GM21737 (cell line): ENCODE measurements at regions not wholly inside any gene's neighbourhood (a gene's known extent, or its start where the extent isn't known, plus 50 kb on each side); places are given as distances from the start of the nearest gene placed in this dataset.

Source experiments
- ATAC-seq: cut with Tn5 transposase; IDR thresholded peaks from one replicate; pipeline ENCODE4 v1.9.1; 2021; ENCODE audit warnings: mild to moderate bottlenecking, moderate library complexity; ENCODE audit not compliant: unreplicated experiment

GRCh38 chr13:105346141-105346775 is 1189.2 kb downstream of the EFNB2 start:
- no peak for ATAC-seq

GRCh38 chr13:105345730-105346129 is 1189.7 kb downstream of the EFNB2 start:
- ATAC-seq: no peak

DNA sequence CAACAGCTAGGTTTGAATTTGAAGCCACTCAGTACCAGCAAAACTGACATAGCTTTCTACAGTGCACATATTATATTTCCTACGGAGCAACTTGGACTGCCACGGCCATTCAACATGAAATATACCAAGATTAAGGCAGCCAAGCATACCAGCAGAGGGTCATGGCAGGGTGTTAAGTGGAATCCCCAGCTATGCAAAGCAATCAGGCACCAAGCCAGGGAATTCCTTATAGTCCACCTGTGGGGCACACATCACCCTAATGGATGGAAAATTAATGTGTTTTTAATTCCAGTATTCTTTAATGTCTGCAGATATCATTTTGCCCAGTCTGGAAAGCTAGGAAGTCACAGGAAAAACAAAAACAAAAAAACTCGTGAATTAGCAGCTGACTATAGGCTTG is 1190.3 kb downstream of the EFNB2 start:
- no peak for ATAC-seq

DNA sequence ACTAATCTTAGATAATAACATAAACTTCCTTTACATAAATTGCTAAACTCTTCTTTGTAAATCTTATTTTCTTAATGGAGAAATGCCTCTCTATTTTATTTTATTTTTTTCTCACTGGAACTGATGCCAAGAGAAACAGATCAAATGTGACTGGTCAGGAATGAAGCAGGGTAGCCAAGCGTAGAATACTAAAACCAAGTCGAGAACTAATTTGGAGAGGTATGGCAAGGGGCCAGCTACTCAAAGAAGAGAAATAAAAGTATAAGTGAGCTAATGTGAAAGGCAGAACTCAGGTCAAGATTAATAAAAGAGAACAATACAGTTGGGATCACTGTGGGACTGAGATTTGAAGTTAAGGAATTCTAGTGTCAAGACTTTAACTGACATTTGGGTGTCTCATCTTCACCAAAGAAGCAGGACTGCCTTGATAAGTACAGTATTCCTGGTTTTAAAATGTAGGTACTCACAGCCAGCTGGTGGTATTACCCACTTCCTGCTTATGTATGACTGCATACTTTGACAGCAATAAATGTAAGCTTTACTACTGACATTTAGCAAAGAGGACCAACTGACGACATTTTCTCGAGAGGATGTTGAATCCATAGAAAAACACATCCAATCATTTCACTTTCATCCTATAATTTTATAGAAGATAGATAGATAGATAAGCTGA is 1192.2 kb downstream of the EFNB2 start:
- ATAC-seq: no peak

GRCh38 chr13:105342281-105342820 is 1193.1 kb downstream of the EFNB2 start:
- ATAC-seq: no peak

DNA sequence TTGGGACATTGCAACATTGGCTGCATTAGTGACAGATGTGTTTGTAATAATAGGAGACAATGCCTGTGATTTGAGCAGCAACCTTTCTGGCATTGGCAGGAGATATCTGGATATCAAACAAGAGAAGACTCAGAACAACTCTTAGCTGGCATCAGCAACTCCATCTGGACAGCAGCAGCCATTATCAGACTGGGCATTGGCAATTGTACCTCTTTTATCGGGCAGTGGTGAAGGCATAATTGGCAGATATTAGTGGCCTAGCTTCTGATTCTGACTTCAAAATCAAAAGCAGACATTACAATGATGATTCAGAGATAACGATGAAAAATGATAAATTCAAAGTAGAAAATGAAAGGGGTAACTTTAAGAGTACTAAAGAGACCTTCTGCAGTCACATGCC is 1193.7 kb downstream of the EFNB2 start:
- ATAC-seq: no peak

DNA sequence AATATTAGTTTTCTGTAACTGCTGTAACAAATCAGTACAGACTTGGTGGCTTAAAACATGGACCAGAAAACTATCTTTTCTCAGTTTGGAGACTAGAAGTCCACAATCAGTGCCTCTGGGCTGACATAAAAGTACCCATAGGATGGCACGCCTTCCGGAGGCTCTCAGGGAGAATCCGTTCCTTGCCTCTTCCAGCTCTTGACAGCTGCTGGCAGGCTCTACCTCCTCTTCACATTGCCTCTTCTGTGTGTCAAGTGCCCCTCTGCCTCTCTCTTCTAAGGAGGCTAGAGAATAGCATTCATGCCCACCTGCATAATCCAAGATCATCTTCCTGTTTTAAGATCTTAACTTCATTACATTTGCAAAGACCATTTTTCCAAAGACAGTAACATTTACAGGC is 1194.2 kb downstream of the EFNB2 start:
- ATAC-seq: no peak

DNA sequence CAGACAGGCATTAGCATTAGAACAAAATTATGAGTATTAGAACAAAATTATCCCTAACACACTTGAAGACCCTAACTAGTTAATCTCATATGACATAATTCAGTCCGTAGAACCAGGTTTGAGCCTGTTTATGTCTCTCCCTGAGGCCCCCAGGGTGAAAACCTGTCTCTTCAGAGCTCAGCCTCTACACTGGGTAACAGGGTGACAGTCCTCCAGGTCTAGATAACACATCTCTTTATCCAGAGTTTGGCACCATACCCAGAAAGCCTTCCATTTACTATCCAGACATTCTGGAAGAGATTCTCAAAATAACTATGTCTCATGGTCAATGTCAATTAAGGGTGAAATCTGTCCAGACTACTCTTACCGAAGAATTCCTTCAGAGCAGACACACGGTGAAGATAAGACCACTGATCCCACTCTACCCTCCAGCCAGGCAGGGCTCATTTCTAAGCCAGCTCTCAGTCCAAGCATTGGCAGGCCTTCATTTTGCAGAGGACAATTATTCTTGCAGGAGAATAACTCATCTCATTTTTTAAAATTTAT is 1195.3 kb downstream of the EFNB2 start:
- no peak for ATAC-seq

GRCh38 chr13:105338773-105339172 is 1196.7 kb downstream of the EFNB2 start:
- ATAC-seq: no peak

GRCh38 chr13:105338006-105338405 is 1197.5 kb downstream of the EFNB2 start:
- no peak for ATAC-seq

DNA sequence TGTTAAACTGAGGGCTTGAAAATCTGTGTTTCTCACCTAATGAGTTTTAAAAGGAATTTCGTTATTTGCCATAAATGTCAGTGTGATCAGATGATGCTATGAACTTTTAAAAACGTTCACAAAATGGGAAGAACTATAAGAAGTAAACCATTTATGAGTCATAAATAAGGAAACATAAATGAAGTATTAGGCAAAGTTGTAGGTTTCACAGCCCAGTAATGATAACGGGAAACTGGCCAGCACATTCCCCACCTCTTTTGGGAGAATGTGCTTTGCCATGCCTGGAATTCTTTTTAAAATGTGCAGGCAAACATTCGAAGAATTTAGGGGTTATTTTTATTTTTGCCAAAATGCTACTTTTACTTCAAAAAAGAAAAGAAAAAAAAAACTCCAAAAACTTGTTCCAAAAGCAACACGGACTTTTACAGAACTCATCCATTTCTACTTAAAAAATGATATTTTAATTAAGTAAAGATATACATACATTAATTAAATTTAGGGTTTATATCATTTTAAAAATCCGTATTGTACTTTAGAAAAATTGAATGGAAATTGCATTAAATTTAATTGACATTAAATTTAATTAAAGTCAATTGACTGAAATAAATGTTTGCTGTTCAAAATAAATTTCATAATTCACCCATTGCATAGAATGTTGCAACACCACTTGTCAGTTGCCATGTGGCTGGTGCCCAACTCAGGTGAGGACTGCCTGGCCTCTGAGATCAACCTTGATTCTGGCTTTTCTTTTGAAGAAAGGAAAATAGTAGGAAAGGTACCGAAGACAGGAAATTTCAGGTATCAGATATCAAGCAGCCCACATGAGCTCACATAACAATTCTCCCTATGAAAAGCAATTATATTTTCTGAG is 1198.5 kb downstream of the EFNB2 start:
- no peak for ATAC-seq

DNA sequence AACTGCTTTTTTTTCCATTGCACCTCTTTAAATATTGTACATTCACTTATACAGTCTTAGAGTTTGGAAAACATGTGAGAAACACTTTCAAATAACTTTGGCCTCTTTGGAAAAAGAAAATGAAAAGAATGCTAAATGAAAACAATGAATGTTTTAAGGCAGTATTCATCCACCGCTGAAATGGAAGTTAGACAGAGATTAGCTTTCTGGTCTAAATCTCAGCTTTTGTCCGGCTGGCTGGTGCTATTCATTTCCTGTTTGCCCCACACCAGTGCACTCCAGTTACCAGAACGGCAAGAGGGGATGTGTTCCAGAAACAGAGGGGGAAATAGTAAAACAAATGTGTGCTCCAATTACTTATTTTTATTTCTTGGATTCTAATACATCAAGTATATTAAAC is 1201.3 kb downstream of the EFNB2 start:
- ATAC-seq: no peak

GRCh38 chr13:105333416-105333815 is 1202.0 kb downstream of the EFNB2 start:
- ATAC-seq: no peak

GRCh38 chr13:105329359-105329758 is 1206.1 kb downstream of the EFNB2 start:
- ATAC-seq: no peak

GRCh38 chr13:105328212-105328611 is 1207.2 kb downstream of the EFNB2 start:
- no peak for ATAC-seq

DNA sequence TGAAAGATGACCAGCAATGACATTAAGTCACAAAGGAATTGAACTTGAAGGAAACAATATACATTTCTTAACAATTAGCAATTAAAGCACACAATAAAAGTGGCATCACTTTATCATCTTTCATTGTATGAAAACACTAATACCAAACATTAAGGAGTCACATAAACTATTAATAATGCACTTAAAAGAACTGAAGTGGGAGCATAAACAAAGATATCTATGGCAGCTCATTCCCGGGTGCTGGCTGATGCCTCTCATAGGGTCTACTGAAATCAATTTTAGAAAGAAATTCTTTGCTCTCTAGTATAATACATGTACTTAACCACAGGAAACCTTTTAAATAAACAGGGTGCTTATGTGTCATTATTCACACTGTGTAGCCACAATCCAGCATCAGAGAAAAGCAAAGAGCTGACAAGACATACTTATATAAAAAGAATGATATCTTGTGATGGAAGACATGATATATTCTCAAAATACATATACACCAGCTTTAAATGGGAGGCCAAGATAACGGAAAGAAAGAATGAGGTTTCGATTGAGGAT is 1207.8 kb downstream of the EFNB2 start:
- no peak for ATAC-seq

GRCh38 chr13:105319875-105320274 is 1215.6 kb downstream of the EFNB2 start:
- ATAC-seq: no peak

DNA sequence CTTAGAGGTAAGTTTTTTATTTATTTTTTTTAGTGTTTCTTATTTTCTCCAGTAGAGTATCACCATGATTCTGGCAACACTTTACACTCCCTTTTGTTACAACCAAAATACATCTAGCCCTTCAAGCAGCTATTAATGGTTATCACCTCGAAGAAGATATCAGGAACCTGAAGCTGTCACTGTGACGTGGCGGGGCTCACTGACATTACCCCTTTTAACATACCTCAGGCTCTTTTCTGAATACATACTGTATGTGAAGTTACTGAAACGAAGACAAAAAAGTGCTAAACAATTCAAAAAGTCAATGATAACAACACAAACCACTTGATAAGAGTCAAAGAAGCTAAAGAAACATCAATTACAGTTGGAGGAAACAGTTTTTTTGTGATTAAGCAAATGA is 1218.7 kb downstream of the EFNB2 start:
- no peak for ATAC-seq

- no peak for ATAC-seq
Observed at GRCh38 chr13:105312906-105313305, 1222.6 kb downstream of the EFNB2 start.

GRCh38 chr13:105311094-105311493 is 1224.4 kb downstream of the EFNB2 start:
- no peak for ATAC-seq

DNA sequence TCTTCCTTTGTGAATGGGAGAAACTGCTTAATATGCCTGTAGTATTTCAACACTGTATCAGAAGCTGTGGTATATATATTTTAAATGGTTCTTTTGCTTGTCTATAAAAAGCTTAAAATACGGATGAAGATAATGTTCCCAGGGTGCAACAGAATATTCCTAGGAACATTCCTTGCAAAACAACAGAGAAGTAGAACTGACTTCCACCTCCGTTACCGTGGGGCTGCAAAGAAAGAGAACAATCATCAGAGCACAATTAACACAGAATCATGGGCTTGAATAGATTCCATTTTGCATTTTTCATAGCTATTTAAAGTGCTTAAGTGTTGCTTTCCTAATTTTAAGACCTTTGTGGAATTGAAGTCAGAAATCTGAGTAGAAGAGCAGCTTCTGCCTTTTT is 1227.7 kb downstream of the EFNB2 start:
- ATAC-seq: no peak
